IPS-11a (cell line): ENCODE measurements at regions not wholly inside any gene's neighbourhood (a gene's known extent, or its start where the extent isn't known, plus 50 kb on each side); places are given as distances from the start of the nearest gene placed in this dataset.
"Not testable (repeated sequence)": the region's sequence is repeated elsewhere in the genome, so short reads cannot be mapped to it uniquely, and the experiment has no call there.

Experiments used
- H3K4me3 ChIP-seq: one replicate; pipeline ENCODE4 v1.5.1; 2013; ENCODE audit warnings: low read depth, low read length, control low read depth

DNA sequence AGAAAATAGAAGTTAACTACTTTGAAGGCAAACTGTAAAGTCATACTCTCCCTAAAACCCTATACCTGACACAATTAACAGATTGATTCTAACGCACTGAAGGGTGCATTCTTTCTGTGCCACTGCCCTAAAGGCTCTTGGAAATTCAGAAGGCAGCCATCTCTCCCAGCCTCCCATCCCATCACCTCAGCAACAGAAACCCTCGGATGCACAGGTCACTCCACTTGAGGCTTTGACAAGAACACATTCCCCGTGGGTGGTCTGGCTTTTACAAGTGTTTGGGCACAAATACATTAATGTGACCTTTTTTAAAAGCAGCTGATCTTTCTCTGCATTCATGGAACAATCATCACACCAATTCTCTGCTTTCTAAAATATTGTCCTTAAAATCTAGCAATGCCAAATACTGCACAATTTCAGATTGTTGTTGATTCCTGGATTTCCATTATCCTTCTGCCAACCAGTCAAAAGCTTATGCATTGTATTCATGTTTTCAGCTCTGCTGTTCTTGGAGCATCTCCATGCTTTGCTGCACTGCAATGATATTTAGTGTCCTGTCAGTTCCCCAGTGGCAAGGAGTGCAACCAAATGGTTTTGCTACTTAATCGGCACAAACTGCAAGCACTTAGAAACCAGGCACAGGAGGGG, 175.6 kb downstream of the TMEM161B start:
- H3K4me3 ChIP-seq: no peak overlapping the region

GRCh38 chr5:88092358-88092757, 176.3 kb downstream of the TMEM161B start:
- H3K4me3 ChIP-seq: no peak overlapping the region

- no peak overlapping the region for H3K4me3 ChIP-seq
These were observed 178.1 kb downstream of the TMEM161B start for GRCh38 chr5:88090506-88090905.

GRCh38 chr5:88089719-88090390, 178.8 kb downstream of the TMEM161B start:
- H3K4me3 ChIP-seq: no peak overlapping the region

- no peak overlapping the region for H3K4me3 ChIP-seq
These were observed 183.2 kb downstream of the TMEM161B start for GRCh38 chr5:88085462-88085861.

DNA sequence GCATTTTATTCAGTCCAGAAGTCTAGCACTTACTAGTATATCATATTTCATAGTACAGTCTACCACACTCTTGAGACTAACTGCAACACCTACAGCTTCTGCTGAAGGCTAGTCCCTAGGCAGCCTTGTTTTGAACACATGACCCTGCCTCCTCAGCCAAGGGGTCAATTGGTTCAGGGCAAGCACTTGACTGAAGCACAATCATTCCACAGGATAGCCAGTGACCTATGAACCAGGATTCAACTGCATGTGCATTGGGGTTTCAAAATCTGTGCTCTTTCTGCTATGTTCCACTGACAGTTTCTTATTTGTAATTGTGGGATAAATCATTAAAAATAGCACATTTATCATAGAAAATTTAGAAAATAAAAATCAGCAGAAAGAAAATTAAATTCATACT, 186.8 kb downstream of the TMEM161B start:
- no peak overlapping the region for H3K4me3 ChIP-seq

DNA sequence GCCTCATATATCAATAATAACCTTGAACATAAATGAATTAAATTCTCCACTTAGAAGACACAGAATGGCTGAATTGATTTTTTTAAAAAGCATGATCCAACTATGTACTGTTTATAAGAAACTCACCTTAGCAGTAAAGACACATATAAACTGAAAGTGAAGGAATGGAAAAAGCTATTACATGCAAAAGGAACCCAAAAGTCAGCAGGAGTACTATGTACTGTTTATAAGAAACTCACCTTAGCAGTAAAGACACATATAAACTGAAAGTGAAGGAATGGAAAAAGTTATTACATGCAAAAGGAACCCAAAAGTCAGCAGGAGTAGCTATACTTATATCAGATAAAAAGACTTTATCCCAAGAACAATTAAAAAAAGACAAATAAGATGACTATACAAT, 204.8 kb downstream of the TMEM161B start:
- H3K4me3 ChIP-seq: no peak overlapping the region

- no peak overlapping the region for H3K4me3 ChIP-seq
These were observed 208.5 kb downstream of the TMEM161B start for GRCh38 chr5:88060194-88060593.

- no peak overlapping the region for H3K4me3 ChIP-seq
These were observed 210.0 kb downstream of the TMEM161B start for GRCh38 chr5:88058625-88059024.

- H3K4me3 ChIP-seq: not testable (repeated sequence)
These were observed 216.2 kb downstream of the TMEM161B start for GRCh38 chr5:88052468-88052867.

DNA sequence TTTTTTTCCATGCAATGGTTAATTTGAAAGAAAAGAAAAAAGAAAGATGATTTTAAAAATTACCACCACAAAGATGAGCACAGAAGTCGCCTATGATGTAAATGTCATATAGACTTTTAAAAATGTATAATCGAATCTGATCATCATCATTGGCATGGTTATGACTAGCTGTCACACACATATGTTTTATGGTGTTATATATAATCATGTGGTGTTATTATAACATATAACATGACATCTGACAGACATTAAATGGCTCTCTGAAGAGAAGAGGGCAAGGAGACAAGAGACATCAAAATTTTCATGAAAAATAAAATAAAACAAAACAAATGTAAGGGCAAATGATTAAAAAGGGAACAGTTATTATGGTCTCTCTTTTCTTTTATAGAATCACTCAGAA, 217.5 kb downstream of the TMEM161B start:
- no peak overlapping the region for H3K4me3 ChIP-seq

DNA sequence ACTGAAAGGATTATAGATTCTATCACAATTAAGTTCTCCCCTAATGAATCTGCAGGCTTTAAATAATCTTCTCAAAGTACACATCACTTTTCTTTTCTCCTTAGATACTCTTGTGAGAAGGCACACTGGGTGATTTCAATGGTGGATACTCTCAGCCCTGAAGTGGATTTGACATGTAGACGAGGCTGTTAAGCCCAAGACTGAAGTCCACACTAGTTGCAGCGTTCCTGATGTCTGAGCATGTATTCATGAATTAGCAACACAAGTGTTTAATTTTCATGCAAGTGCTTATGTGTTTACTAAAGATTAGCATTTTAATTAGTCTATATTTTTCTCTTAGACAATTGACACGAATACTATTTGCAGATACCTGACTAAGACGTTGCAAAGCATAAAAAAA, 218.9 kb downstream of the TMEM161B start:
- H3K4me3 ChIP-seq: no peak overlapping the region

- no peak overlapping the region for H3K4me3 ChIP-seq
These were observed 219.5 kb downstream of the TMEM161B start for GRCh38 chr5:88049156-88049555.

DNA sequence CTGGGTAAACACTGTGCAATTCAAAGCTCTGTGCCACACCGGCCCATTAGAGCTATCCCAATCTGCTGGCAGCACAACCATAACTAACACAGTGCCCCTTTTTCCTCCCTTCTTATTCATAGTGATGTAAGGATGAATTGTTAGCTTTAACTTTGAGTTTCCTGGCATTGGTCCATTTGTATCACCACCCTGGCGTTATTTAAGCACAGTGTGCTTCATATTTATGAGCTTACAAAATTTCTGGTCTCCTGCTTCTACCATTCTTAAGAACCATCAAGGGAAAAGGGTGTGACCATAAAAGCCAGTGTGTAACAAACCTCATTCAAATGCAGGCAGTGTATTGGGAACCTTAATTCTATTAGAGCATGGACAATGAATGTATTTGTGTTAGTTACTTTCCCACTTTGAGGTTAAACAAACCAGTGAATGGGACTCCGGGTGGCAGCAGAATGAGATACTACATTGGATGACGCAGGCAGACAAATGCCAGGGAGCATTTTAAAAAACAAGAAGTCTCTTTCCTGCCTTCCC, 222.6 kb downstream of the TMEM161B start:
- no peak overlapping the region for H3K4me3 ChIP-seq

DNA sequence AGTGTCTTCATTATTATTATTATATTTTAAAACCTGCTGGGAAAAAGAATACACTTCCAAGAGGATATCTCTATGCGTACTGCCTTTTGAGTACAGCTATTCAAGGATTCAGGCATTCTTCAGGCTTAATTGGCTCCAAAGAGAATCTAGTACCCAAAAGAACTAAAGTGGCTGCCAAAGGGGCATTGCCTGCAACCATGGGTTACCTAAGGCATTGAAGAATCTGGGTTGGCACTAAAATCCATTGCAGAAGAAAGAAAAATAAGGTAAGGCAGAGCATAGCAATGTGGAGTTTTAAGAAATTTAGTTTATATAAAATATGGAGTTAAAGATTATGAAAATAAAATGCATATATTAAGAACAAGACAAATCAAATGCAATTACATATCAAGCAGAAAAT, 223.5 kb downstream of the TMEM161B start:
- H3K4me3 ChIP-seq: no peak overlapping the region

- H3K4me3 ChIP-seq: no peak overlapping the region
These were observed 234.1 kb downstream of the TMEM161B start for GRCh38 chr5:88034520-88034919.

GRCh38 chr5:88033191-88033590, 235.5 kb downstream of the TMEM161B start:
- no peak overlapping the region for H3K4me3 ChIP-seq

DNA sequence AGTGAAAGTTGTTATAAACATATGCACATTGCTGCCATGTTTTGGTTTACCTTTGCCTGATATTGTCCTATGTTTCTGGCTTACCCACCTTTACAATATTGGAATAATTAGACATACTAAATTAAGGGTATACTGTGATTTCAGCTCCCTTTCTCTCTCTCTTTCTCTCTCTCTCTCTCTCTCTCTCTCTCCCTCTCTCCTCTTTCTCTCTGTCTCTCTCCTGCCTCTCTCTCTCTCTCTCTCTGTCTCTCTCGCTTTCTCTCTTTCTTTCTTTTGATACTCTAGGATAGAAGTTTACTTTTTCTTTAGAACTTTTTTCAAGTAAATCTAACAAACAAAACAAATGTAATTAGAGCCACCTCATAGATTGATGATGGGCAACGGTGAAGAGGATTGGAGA, 239.6 kb downstream of the TMEM161B start:
- H3K4me3 ChIP-seq: no peak overlapping the region

GRCh38 chr5:88021141-88021540, 247.5 kb downstream of the TMEM161B start:
- H3K4me3 ChIP-seq: no peak overlapping the region

DNA sequence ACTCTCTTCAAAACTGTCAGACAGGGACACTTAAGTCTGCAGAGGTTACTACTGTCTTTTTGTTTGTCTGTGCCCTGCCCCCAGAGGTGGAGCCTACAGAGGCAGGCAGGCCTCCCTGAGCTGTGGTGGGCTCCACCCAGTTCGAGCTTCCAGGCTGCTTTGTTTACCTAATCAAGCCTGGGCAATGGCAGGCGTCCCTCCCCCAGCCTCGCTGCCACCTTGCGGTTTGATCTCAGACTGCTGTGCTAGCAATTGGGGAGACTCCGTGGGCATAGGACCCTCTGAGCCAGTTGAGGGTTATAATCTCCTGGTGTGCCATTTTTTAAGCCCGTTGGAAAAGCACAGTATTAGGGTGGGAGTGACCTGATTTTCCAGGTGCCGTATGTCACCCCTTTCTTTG, 253.7 kb downstream of the TMEM161B start:
- not testable (repeated sequence) for H3K4me3 ChIP-seq

GRCh38 chr5:88000877-88001276, 267.8 kb downstream of the TMEM161B start:
- no peak overlapping the region for H3K4me3 ChIP-seq

DNA sequence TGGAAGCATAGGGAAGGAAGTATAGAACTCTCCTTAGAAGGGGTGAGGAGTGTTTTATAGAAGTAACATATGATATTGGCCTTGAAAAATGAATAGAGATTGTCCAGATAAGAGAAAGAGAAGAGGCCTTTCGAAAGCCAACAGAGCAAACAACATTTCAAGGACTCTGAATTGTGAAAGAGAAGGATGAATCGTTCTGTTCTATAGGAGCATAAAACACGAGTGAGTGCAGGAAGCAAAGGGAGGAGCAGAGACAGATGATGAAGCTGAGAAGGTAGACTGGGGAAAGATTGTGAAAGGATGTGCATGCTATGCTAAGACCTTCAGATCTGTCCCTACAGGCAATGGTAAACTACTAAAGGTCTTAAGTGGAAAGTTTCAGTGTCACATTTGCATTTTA, 271.0 kb downstream of the TMEM161B start:
- H3K4me3 ChIP-seq: no peak overlapping the region

- H3K4me3 ChIP-seq: no peak overlapping the region
These were observed 302.4 kb downstream of the TMEM161B start for GRCh38 chr5:87966213-87966612.
